ENCODE measurements at regions not wholly inside any gene's neighbourhood (a gene's known extent, or its start where the extent isn't known, plus 50 kb on each side); places are given as distances from the start of the nearest gene placed in this dataset.

DNA sequence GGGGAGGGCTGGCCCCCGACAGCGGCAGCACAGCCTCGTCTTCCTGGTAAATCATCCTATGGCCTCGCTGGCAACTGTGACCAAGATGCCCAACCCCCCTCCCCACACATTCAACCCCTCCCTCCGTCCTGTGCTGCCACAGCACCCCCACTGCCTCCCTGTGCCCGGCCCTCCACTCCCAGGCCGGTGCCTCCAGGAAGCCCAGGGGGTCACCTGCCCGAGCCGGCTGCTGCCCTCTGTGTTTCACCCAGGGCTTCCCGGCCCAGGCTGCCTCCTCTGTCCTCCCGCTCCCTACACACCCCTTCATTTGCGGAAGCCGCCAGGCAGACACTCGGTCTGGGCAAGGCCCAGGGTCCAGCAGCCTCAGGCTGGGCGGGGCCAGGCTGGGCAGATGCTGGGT is 188.6 kb downstream of the RBFOX3 start:
- TF ChIP-seq POLR2AphosphoS5 (IDR thresholded peaks at IDR 0.05) (no peak), POLR2A (IDR thresholded peaks at IDR 0.05) (no peak)
- TF ChIP-seq, protein P1, sequence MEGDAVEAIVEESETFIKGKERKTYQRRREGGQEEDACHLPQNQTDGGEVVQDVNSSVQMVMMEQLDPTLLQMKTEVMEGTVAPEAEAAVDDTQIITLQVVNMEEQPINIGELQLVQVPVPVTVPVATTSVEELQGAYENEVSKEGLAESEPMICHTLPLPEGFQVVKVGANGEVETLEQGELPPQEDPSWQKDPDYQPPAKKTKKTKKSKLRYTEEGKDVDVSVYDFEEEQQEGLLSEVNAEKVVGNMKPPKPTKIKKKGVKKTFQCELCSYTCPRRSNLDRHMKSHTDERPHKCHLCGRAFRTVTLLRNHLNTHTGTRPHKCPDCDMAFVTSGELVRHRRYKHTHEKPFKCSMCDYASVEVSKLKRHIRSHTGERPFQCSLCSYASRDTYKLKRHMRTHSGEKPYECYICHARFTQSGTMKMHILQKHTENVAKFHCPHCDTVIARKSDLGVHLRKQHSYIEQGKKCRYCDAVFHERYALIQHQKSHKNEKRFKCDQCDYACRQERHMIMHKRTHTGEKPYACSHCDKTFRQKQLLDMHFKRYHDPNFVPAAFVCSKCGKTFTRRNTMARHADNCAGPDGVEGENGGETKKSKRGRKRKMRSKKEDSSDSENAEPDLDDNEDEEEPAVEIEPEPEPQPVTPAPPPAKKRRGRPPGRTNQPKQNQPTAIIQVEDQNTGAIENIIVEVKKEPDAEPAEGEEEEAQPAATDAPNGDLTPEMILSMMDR (IDR thresholded peaks at IDR 0.05): no peak
